ENCODE measurements at regions not wholly inside any gene's neighbourhood (a gene's known extent, or its start where the extent isn't known, plus 50 kb on each side); places are given as distances from the start of the nearest gene placed in this dataset.
A peak's percentile ranks its signal among the peaks of the same experiment; 100 is the strongest.
"Not testable (repeated sequence)": the region's sequence is repeated elsewhere in the genome, so short reads cannot be mapped to it uniquely, and the experiment has no call there.

GRCh38 chr16:63776034-63776433, 1345.8 kb downstream of the CDH11 start:
- Histone ChIP-seq H3K9me3 (ENCODE audit: low read length) (no peaks in the 10 kb centered on the region), H3K36me3 (ENCODE audit: insufficient read depth, low read length) (no peaks in the 10 kb centered on the region), H3K27me3 (ENCODE audit: insufficient read depth, low read length, poor library complexity, severe bottlenecking) (no peaks in the 10 kb centered on the region), H3K4me3 (ENCODE audit: low read length) (no peak overlapping the region), H3K4me1 (ENCODE audit: insufficient read depth, low read length) (no peaks in the 10 kb centered on the region), H3K27ac (ENCODE audit: low read depth, low read length) (no peak overlapping the region)
- Mint-ChIP-seq H3K9me3 (peaks cover 6 to 42% (median 18%) of the 10 kb centered on the region in 5 donors), H3K4me1 (no peaks in the 10 kb centered on the region), H3K36me3 (no peaks in the 10 kb centered on the region), H3K27me3 (no peaks in the 10 kb centered on the region), H3K27ac (no peak overlapping the region), H3K4me3 (no peak overlapping the region)
- POLR2A ChIA-PET: no interaction called here
- no peak for DNase-seq
- CTCF ChIA-PET: no interaction called here

GRCh38 chr16:63774302-63774701, 1347.6 kb downstream of the CDH11 start:
- Histone ChIP-seq H3K27me3 (ENCODE audit: insufficient read depth, low read length, poor library complexity, severe bottlenecking) (no peaks in the 10 kb centered on the region), H3K27ac (ENCODE audit: low read depth, low read length) (no peak overlapping the region), H3K36me3 (ENCODE audit: insufficient read depth, low read length) (no peaks in the 10 kb centered on the region), H3K9me3 (ENCODE audit: low read length) (no peaks in the 10 kb centered on the region), H3K4me1 (ENCODE audit: insufficient read depth, low read length) (no peaks in the 10 kb centered on the region), H3K4me3 (ENCODE audit: low read length) (no peak overlapping the region)
- no peaks in the 10 kb centered on the region for H3K4me1 Mint-ChIP-seq
- no peaks in the 10 kb centered on the region for H3K36me3 Mint-ChIP-seq
- H3K9me3 Mint-ChIP-seq: peaks cover 6 to 50% (median 27%) of the 10 kb centered on the region in 5 donors
- ChIA-PET CTCF (no interaction called here), POLR2A (no interaction called here)
- H3K4me3 Mint-ChIP-seq: no peak overlapping the region
- DNase-seq: no peak
- no peaks in the 10 kb centered on the region for H3K27me3 Mint-ChIP-seq
- H3K27ac Mint-ChIP-seq: no peak overlapping the region

GRCh38 chr16:63769211-63769610, 1352.7 kb downstream of the CDH11 start:
- Histone ChIP-seq H3K27ac (ENCODE audit: low read depth, low read length) (no peak overlapping the region), H3K9me3 (ENCODE audit: low read length) (no peaks in the 10 kb centered on the region), H3K4me1 (ENCODE audit: insufficient read depth, low read length) (no peaks in the 10 kb centered on the region), H3K4me3 (ENCODE audit: low read length) (no peak overlapping the region), H3K27me3 (ENCODE audit: insufficient read depth, low read length, poor library complexity, severe bottlenecking) (no peaks in the 10 kb centered on the region), H3K36me3 (ENCODE audit: insufficient read depth, low read length) (no peaks in the 10 kb centered on the region)
- Mint-ChIP-seq H3K27me3 (no peaks in the 10 kb centered on the region), H3K9me3 (peaks cover 3 to 54% (median 35%) of the 10 kb centered on the region in 5 donors), H3K4me3 (no peak overlapping the region), H3K27ac (peak overlapping the region in 1 of 8 donors; percentile 65), H3K36me3 (no peaks in the 10 kb centered on the region), H3K4me1 (no peaks in the 10 kb centered on the region)
- DNase-seq: no peak
- POLR2A ChIA-PET: no interaction called here
- CTCF ChIA-PET: no interaction called here

- H3K27ac ChIP-seq (ENCODE audit: low read depth, low read length); H3K4me3 Mint-ChIP-seq; DNase-seq; POLR2A ChIA-PET; H3K27ac Mint-ChIP-seq; H3K4me1 Mint-ChIP-seq; H3K36me3 Mint-ChIP-seq; H3K27me3 Mint-ChIP-seq; H3K36me3 ChIP-seq (ENCODE audit: insufficient read depth, low read length); H3K4me1 ChIP-seq (ENCODE audit: insufficient read depth, low read length); H3K4me3 ChIP-seq (ENCODE audit: low read length); H3K27me3 ChIP-seq (ENCODE audit: insufficient read depth, low read length, poor library complexity, severe bottlenecking); H3K9me3 ChIP-seq (ENCODE audit: low read length); CTCF ChIA-PET: not testable (repeated sequence)
- peaks cover 10 to 53% (median 25%) of the 10 kb centered on the region in 5 donors for H3K9me3 Mint-ChIP-seq
Observed at GRCh38 chr16:63760246-63760645, 1361.6 kb downstream of the CDH11 start.

GRCh38 chr16:63752347-63752746, 1369.5 kb downstream of the CDH11 start:
- H3K36me3 ChIP-seq (ENCODE audit: insufficient read depth, low read length): no peaks in the 10 kb centered on the region
- no peak for DNase-seq
- no peak overlapping the region for H3K4me3 ChIP-seq (ENCODE audit: low read length)
- ChIA-PET POLR2A (no interaction called here), CTCF (no interaction called here)
- H3K4me3 Mint-ChIP-seq: no peak overlapping the region
- H3K9me3 Mint-ChIP-seq: peaks cover 7 to 40% (median 27%) of the 10 kb centered on the region in 5 donors
- H3K9me3 ChIP-seq (ENCODE audit: low read length): no peaks in the 10 kb centered on the region
- H3K27ac Mint-ChIP-seq: no peak overlapping the region
- no peaks in the 10 kb centered on the region for H3K27me3 ChIP-seq (ENCODE audit: insufficient read depth, low read length, poor library complexity, severe bottlenecking)
- H3K27me3 Mint-ChIP-seq: no peaks in the 10 kb centered on the region
- H3K4me1 ChIP-seq (ENCODE audit: insufficient read depth, low read length): no peaks in the 10 kb centered on the region
- no peak overlapping the region for H3K27ac ChIP-seq (ENCODE audit: low read depth, low read length)
- H3K4me1 Mint-ChIP-seq: no peaks in the 10 kb centered on the region
- no peaks in the 10 kb centered on the region for H3K36me3 Mint-ChIP-seq

- Histone ChIP-seq H3K4me1 (ENCODE audit: insufficient read depth, low read length) (no peaks in the 10 kb centered on the region), H3K36me3 (ENCODE audit: insufficient read depth, low read length) (no peaks in the 10 kb centered on the region), H3K27me3 (ENCODE audit: insufficient read depth, low read length, poor library complexity, severe bottlenecking) (no peaks in the 10 kb centered on the region), H3K27ac (ENCODE audit: low read depth, low read length) (no peak overlapping the region), H3K4me3 (ENCODE audit: low read length) (no peak overlapping the region), H3K9me3 (ENCODE audit: low read length) (no peaks in the 10 kb centered on the region)
- DNase-seq: no peak
- Mint-ChIP-seq H3K36me3 (no peaks in the 10 kb centered on the region), H3K4me3 (no peak overlapping the region), H3K27ac (no peak overlapping the region), H3K4me1 (no peaks in the 10 kb centered on the region), H3K9me3 (peaks cover 10 to 46% (median 34%) of the 10 kb centered on the region in 5 donors), H3K27me3 (no peaks in the 10 kb centered on the region)
- ChIA-PET CTCF (no interaction called here), POLR2A (no interaction called here)
Observed at GRCh38 chr16:63749276-63749675, 1372.6 kb downstream of the CDH11 start.

GRCh38 chr16:63745456-63745855, 1376.4 kb downstream of the CDH11 start:
- Mint-ChIP-seq H3K4me3 (no peak overlapping the region), H3K27me3 (no peaks in the 10 kb centered on the region), H3K27ac (no peak overlapping the region), H3K9me3 (peaks cover 9 to 46% (median 32%) of the 10 kb centered on the region in 5 donors), H3K4me1 (no peaks in the 10 kb centered on the region), H3K36me3 (no peaks in the 10 kb centered on the region)
- Histone ChIP-seq H3K27me3 (ENCODE audit: insufficient read depth, low read length, poor library complexity, severe bottlenecking) (no peaks in the 10 kb centered on the region), H3K9me3 (ENCODE audit: low read length) (no peaks in the 10 kb centered on the region), H3K36me3 (ENCODE audit: insufficient read depth, low read length) (no peaks in the 10 kb centered on the region), H3K4me1 (ENCODE audit: insufficient read depth, low read length) (no peaks in the 10 kb centered on the region), H3K27ac (ENCODE audit: low read depth, low read length) (no peak overlapping the region), H3K4me3 (ENCODE audit: low read length) (no peak overlapping the region)
- ChIA-PET POLR2A (no interaction called here), CTCF (no interaction called here)
- no peak for DNase-seq

- no peaks in the 10 kb centered on the region for H3K27me3 ChIP-seq (ENCODE audit: insufficient read depth, low read length, poor library complexity, severe bottlenecking)
- no peak overlapping the region for H3K4me3 ChIP-seq (ENCODE audit: low read length)
- Mint-ChIP-seq H3K27me3 (no peaks in the 10 kb centered on the region), H3K9me3 (peaks cover 9 to 50% (median 24%) of the 10 kb centered on the region in 5 donors), H3K4me1 (no peaks in the 10 kb centered on the region), H3K36me3 (no peaks in the 10 kb centered on the region), H3K4me3 (no peak overlapping the region), H3K27ac (no peak overlapping the region)
- no peak overlapping the region for H3K27ac ChIP-seq (ENCODE audit: low read depth, low read length)
- H3K4me1 ChIP-seq (ENCODE audit: insufficient read depth, low read length): no peaks in the 10 kb centered on the region
- no peaks in the 10 kb centered on the region for H3K36me3 ChIP-seq (ENCODE audit: insufficient read depth, low read length)
- DNase-seq: no peak
- POLR2A ChIA-PET: no interaction called here
- CTCF ChIA-PET: no interaction called here
- H3K9me3 ChIP-seq (ENCODE audit: low read length): no peaks in the 10 kb centered on the region
Observed at GRCh38 chr16:63744077-63744874, 1377.6 kb downstream of the CDH11 start.

Data from CD8-positive, alpha-beta memory T cell (primary cell).